Fibroblast of gingiva (primary cell): ENCODE measurements at regions not wholly inside any gene's neighbourhood (a gene's known extent, or its start where the extent isn't known, plus 50 kb on each side); places are given as distances from the start of the nearest gene placed in this dataset.
A peak's percentile ranks its signal among the peaks of the same experiment; 100 is the strongest.
"Not testable (repeated sequence)": the region's sequence is repeated elsewhere in the genome, so short reads cannot be mapped to it uniquely, and the experiment has no call there.

Source experiments
- DNase-seq: peaks from one replicate; pipeline ENCODE4 v3.0.0-alpha.2; 2011; ENCODE audit warnings: low read depth

GRCh38 chr13:44750630-44751029, 174.5 kb upstream of the TSC22D1 start:
- no peak for DNase-seq

- no peak for DNase-seq
These were observed 173.8 kb upstream of the TSC22D1 start for GRCh38 chr13:44749906-44750305.

DNA sequence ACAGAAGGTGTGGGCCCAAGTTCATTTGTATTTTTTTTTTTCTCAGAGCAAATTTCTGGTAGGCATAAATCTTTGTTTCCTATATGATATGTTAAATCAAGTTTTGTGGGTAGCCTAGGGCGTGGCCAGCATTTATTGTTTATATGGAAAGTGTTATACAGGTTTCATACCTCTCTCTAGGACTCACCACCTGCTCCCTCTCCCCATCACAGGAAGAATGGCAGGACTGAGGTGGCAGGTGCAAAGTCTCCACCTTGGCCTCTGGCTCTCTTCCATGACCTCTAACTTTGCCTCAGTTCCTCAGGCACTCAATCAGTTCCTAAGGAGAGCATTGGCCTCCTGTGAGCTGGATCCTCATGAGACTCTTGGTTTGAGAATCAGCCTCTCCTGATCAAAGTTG, 172.3 kb upstream of the TSC22D1 start:
- no peak for DNase-seq

DNA sequence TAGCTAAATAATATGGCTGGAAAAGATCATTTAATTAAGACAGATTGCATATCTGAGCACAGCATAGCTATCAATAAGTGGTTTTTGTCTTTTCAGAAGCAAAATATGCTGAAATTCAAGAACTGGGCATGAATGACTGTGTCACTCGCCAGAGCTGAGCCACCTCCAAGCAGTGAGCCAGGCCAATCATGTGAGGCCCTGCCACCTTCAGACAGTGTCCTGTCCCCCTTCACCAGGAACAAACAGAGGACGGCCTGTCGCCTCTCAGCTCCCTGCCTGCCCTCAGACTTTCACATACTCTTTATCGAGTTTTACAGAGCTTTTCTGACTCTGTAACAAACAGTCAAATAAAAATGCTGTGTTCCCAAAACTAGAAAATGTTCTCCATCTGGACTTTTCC, 171.0 kb upstream of the TSC22D1 start:
- DNase-seq: no peak

- DNase-seq: no peak
These were observed 170.6 kb upstream of the TSC22D1 start for GRCh38 chr13:44746690-44747089.

- no peak for DNase-seq
These were observed 168.9 kb upstream of the TSC22D1 start for GRCh38 chr13:44744880-44745633.

DNA sequence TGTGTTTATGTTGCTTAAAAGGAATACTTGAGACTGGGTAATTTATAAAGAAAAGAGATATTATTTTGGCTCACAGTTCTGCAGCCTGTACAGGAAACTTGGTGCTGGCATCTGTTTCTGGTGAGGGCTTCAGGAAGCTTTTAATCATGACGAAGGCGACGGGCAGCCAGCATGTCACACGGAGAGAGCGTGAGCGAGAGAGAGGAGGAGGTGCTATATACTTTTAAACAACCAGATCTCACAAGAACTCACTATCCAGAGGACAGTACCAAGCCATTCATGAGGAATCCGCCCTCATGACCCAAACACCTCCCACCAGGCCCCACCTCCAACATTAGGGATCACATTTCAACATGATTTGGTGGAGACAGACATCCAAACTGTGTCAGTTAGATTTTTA, 163.4 kb upstream of the TSC22D1 start:
- no peak for DNase-seq

DNA sequence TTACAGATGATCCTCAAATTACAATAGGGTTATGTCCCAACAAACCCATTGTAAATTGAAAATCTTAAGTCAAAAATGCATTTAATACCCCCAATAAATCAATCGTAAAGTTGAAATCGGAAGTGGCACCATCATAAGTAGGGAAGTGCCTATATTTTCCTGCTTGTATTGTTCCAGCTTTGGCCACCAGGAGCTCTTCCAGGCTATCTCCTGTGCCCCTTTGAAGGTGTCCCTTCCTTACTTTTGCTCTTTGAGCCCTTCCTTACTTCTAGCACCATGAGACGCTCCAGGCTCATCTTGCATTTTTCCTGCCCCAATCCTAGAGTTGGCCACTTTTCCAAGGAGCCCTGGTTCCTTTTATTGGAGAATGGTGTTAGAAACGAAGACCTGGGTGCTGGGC, 163.0 kb upstream of the TSC22D1 start:
- no peak for DNase-seq

DNA sequence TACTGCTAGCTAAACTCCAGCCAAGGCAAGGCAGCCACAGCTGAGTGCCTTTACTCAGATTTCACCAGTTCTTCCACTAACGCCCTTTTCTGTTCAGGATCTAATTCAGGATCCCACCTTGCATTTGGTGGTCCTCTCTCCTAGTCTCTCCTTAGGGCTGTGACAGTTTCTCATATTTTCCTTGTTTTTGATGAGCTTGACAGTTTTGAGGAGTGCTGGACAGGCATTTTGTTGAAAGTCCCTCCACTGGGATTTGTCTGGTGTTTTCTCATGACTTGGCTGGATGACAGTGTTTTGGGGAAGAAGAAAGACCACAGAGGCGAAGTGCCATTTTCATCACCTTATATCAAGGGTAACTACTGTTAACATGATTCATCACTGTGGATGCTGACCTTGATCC, 162.3 kb upstream of the TSC22D1 start:
- DNase-seq: no peak

GRCh38 chr13:44735806-44736205, 159.7 kb upstream of the TSC22D1 start:
- no peak for DNase-seq

DNA sequence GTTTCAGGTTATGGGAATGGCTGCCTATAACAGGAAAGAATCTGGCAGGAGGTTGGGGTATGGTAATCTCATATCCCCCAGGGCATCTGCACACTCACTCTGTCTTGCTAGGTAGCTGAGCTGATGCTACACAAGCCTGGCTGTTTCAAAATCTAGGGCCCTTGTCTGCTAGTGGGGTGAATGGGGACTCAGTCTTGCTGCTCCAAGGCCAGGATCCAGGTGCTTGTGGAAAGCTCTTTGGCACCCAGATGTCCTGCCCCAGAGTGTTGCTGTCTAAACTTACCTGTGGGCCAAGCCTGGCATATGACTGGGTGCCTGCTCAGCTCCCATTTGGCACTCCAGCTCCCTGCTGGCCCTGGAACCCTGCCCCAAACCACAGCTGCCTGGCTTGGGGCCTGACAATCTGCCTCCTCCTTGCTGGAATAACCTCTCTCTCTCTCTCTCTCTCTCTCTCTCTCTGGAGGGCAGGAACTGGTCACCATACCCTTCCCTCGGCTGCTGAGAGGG, 158.1 kb upstream of the TSC22D1 start:
- peak; percentile 95 for DNase-seq

DNA sequence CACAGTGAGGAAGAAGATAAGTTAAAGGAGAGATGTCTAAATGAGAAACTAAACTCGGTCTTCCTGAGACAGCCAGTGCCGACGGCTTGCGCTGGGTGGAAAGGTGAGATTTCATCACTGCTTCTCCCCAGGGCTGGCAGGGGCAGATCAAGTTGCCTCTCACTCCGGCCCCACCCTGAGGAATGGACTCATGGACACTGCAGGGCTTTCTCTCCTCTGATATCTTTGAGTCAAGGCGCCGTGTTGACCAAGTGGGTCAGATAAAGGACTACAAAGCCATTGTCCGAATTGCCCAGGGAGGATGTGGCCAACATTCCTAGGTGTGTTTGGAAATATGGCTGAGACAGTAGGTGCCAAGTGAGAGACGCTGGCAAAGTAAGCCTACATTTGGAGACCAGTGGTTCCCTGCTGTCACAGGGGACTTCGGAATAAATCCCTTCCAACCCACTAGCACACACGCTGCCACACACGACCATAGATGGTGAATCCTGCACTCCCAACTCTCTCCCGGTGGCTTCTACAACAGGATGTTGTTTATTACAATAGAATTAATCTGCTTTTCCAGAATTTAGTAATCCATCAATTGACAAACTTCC, 156.5 kb upstream of the TSC22D1 start:
- DNase-seq: peak; percentile 24

GRCh38 chr13:44730851-44731250, 154.7 kb upstream of the TSC22D1 start:
- no peak for DNase-seq

DNA sequence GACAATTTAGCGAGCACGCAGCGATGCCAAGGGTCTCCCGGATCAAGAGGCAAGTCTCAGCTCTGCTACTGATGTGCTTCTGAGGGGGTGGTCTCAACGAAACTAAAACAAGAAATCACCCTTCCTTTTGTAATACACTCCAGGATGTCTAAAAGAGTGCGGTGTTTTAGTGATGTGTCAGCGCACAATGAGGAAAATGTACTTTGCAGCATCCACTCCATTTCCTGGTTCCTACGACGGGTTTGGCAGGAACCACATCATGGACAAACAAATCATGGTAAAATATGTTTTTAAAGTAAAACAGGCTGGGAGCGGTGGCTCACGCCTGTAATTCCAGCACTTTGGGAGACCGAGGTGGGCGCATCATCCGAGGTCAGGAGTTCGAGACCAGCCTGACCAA, 154.0 kb upstream of the TSC22D1 start:
- DNase-seq: no peak

GRCh38 chr13:44727591-44727990, 151.5 kb upstream of the TSC22D1 start:
- DNase-seq: not testable (repeated sequence)

DNA sequence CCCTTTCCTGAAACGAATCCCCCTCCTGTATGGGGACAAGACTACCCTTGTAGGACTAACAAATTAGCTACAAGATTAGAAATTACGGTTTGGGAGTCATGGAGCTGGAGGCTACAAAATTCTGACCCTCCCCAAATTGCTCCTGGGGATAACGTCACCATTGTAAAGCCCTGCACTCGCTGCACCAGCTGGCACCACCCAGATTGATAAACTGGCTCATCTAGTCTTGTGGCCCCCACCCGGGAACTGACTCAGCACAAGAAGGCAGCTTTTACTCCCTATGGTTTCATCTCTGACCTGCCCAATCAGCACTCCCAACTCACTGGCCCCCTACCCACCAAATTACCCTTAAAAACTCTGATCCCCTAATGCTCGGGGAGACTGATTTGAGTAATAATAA, 150.6 kb upstream of the TSC22D1 start:
- no peak for DNase-seq

DNA sequence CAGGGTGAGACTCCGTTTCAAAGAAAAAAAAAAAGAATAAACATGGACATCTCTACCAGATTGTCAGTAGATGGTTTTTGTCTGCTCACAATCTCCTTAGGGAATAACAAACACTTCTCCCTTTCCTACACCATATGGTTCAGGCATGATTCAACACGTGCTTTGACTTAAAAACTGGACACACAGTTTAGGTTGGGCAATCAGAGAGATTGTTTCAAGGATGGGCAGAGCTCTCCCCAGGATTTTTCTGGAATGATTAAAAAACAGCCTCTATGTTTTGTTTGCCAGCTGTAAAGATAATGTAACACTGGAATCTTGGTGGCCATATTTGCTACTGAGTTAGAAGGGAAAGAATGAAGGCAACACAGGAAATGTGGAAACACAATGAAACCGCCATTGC, 150.1 kb upstream of the TSC22D1 start:
- DNase-seq: peak; percentile 99

GRCh38 chr13:44719857-44720671, 143.9 kb upstream of the TSC22D1 start:
- DNase-seq: peak; percentile 97

DNA sequence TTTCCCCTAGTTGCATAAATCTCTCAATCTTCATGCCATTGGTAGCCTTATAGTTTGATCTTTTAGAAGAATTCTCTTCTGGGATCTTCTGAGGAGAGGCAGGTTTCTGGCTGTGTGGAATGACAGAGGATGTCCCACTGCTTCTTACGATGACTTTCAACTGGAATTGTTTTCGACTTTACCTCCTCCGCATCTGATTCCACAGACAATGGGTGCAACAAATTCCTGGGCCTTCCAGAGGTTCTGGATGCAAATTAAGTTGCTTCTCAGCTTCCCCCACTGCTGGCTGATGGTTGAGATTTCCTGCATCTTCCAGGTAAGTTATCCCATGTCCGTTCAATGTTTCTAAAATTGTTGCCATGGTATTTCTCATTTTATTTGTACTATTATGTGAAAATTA, 142.3 kb upstream of the TSC22D1 start:
- DNase-seq: no peak

- DNase-seq: peak; percentile 94
These were observed 139.4 kb upstream of the TSC22D1 start for GRCh38 chr13:44715287-44716230.

- peak; percentile 89 for DNase-seq
These were observed 137.8 kb upstream of the TSC22D1 start for GRCh38 chr13:44713788-44714469.
